Erythroblast (primary cell): ENCODE measurements at regions not wholly inside any gene's neighbourhood (a gene's known extent, or its start where the extent isn't known, plus 50 kb on each side); places are given as distances from the start of the nearest gene placed in this dataset.

Source experiments
- GATA1 ChIP-seq: IDR thresholded peaks from 2 replicates; pipeline ENCODE4 v1.6.1; 2011; ENCODE audit warnings: low read depth, mild to moderate bottlenecking, control low read depth, low read length, moderate library complexity
- POLR2A ChIP-seq: IDR thresholded peaks from 2 replicates; pipeline ENCODE4 v1.6.1; 2011; ENCODE audit warnings: mild to moderate bottlenecking, low read length

DNA sequence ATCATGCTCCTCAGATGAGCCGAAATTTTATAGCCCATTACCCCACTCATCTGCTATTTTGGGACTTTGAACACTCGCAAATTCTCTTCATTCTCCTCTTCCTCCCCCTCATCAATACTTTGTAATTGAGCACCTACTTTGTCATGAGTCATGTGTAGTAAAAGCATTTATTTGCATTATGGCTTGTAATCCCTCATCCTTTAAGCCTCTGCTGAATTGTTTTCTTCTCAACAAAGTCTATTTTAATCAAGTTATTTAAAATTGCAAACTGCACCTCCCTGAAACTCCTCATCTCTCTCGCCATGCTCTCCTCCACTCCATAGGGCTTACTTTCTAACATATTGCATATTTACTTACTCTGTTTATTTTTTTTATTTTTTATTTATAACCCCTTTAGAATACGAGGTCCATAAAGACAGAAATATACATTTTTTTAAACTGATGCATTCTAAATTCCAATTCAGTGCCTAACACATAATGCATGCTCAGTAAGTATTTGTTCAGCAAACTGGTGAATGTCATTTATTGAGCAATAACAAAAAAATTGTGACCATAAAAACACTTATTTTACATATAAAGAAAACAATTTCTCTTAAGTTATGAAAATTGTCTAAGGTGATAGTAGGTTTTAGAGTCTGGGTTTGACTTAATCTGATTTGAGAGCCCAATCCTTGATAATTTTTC is 161.7 kb downstream of the FASLG start:
- TF ChIP-seq POLR2A (no peak), GATA1 (no peak)
